ENCODE measurements at regions not wholly inside any gene's neighbourhood (a gene's known extent, or its start where the extent isn't known, plus 50 kb on each side); places are given as distances from the start of the nearest gene placed in this dataset.

DNA sequence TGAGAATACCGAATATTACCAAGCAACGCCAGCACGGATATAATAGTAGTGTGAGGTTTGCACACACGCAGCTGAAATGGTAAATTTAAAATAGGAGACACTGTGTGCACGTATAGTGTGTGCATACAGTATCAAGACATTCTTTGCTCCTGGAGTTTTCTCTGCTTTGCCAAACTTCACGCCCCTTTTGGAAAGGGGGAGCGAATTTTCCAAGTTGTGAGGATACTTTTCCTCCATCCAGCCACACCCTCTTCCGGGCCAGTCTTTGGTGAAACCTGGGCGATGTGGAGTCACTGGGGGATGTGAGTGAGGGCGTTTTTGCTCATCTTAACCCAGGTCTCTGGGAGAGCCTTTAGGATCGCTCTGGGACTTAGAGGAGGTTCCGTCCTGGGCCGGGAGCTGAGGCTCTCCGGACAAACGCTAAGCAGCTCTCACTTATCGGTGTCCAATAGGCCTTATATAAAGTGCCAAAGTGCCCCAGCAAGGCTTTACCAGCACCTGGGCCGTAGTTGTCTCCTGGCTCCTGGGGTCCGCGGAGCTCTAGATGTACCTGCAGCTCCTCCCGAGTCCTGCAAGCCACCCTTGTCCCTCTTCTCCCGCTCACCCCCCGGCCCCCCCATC lies 160.0 kb upstream of the MKI67 start:
- Histone ChIP-seq H3K27ac (ENCODE audit: low read depth, low read length) (no peak overlapping the region), H3K36me3 (ENCODE audit: insufficient read depth, low read length) (no peaks in the 10 kb centered on the region), H3K4me1 (ENCODE audit: insufficient read depth, low read length) (no peaks in the 10 kb centered on the region), H3K27me3 (ENCODE audit: insufficient read depth, low read length) (peaks cover 51% of the 10 kb centered on the region), H3K4me3 (ENCODE audit: low read length) (peak overlapping the region; percentile 48), H3K9ac (ENCODE audit: low read depth, low read length) (no peak overlapping the region), H3K9me3 (ENCODE audit: insufficient read depth, low read depth, low read length) (peaks cover 9% of the 10 kb centered on the region)
- 40% methylated on average over 20 of the region's 22 CpGs for WGBS

DNA sequence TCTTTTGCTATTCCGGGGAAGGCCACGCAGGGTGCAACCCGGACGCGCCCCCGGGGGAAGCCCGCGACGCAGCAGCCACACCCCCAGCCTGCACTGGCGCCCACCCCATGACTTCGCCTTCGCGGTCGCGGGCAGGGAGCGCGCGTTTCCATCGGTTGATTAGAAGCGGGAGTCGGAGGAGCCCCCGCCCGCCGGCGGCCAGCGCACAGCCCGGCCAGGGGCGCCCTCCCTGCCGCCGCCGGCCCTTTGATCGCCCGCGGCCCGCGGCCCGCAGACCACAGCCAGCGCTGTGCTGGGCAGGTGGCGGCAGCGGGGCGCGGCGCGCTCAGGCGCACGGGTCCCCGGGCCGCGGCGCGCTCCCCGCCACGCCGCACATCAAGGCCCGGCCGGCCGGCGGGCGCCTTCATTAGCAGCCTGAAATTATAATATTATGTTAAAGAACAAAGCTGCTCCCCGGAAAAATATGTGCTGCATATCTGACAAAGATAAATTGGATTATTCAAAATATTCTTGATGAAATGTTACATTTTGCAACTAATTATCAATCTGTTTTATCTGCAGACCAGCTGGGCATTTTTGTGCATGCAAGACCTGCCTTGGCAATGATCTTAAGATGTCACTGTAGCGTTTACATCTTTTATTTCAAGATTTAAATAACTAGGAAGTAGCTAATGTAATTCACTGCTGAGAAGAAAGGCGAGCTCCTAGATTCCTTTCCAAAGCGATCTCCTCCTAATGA lies 160.7 kb upstream of the MKI67 start:
- Histone ChIP-seq H3K36me3 (ENCODE audit: insufficient read depth, low read length) (no peaks in the 10 kb centered on the region), H3K9ac (ENCODE audit: low read depth, low read length) (no peak overlapping the region), H3K4me1 (ENCODE audit: insufficient read depth, low read length) (no peaks in the 10 kb centered on the region), H3K27me3 (ENCODE audit: insufficient read depth, low read length) (peaks cover 51% of the 10 kb centered on the region), H3K4me3 (ENCODE audit: low read length) (peak overlapping the region; percentile 48), H3K9me3 (ENCODE audit: insufficient read depth, low read depth, low read length) (peaks cover 10% of the 10 kb centered on the region), H3K27ac (ENCODE audit: low read depth, low read length) (no peak overlapping the region)
- WGBS, result 4% methylated on average over 57 of the region's 63 CpGs

DNA sequence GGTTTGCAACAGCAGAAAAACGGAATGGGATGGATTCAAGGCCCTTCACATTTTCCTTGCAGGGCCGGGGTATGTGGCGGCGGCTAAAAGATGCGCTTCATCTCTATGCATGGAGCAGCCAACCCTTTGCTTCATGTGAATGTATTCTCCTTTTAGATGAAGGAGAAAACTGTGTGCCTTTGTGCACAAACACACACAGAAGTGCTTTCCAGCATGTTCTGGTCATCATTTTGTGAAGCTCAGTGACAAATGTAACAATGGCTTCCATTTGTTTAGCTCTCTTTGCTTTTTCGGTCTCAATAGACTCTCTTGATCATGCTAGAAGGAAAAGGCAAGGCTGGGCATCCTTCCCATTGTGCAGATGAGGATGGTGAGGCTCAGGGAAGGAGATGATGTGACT lies 161.7 kb upstream of the MKI67 start:
- Histone ChIP-seq H3K27me3 (ENCODE audit: insufficient read depth, low read length) (peaks cover 51% of the 10 kb centered on the region), H3K4me3 (ENCODE audit: low read length) (no peak overlapping the region)

DNA sequence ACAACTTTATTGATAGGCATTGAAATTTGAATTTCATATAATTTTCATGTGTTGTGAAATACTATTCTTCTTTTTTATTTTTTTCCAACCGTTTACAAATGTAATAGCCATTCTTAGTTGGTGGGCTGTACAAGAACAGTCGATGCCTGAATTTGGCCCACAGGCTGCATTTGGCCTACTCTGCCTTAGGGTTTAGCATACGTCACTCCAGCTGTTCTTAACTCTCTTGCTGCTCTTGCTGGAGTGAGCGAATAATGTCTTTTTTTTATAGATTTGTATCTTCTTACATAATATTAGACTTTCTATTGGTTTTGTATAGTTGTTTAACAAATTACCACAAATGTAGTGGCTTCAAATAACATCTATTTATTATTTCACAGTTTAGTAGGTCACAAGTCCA lies 163.4 kb upstream of the MKI67 start:
- no peak overlapping the region for H3K4me3 ChIP-seq (ENCODE audit: low read length)
- peaks cover 10% of the 10 kb centered on the region for H3K9me3 ChIP-seq (ENCODE audit: insufficient read depth, low read depth, low read length)
- H3K27me3 ChIP-seq (ENCODE audit: insufficient read depth, low read length), result peaks cover 43% of the 10 kb centered on the region
- 96% methylated on average over 2 of the region's 4 CpGs for WGBS
- H3K4me1 ChIP-seq (ENCODE audit: insufficient read depth, low read length), result no peaks in the 10 kb centered on the region
- no peaks in the 10 kb centered on the region for H3K36me3 ChIP-seq (ENCODE audit: insufficient read depth, low read length)
- H3K9ac ChIP-seq (ENCODE audit: low read depth, low read length), result no peak overlapping the region
- no peak overlapping the region for H3K27ac ChIP-seq (ENCODE audit: low read depth, low read length)

More for the DNA sequence above, 161.7 kb upstream of the MKI67 start:
- no peaks in the 10 kb centered on the region for H3K4me1 ChIP-seq (ENCODE audit: insufficient read depth, low read length)
- no peak overlapping the region for H3K9ac ChIP-seq (ENCODE audit: low read depth, low read length)
- WGBS, result 97% methylated on average over 6 of the region's 6 CpGs
- H3K27ac ChIP-seq (ENCODE audit: low read depth, low read length), result no peak overlapping the region
- H3K36me3 ChIP-seq (ENCODE audit: insufficient read depth, low read length), result no peaks in the 10 kb centered on the region
- peaks cover 10% of the 10 kb centered on the region for H3K9me3 ChIP-seq (ENCODE audit: insufficient read depth, low read depth, low read length)

DNA sequence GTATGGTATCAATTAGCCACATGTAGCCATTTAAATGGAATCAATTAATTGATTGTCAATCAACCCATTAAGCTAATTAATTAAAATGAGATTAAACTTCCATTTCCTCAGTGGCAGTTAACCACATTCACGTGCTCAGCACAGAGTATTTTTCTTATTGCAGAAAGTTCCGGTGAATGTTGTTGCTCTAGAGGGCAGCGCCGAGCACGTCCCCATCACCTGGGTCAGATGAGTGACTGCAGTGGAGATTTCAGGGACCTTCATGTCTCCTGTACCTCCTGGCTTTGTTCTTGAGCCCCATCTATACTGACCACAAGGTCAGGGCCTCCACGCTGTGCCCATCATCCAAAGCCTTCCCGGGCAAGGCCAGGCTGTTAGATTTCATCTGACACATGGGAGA lies 168.8 kb upstream of the MKI67 start:
- 78% methylated on average over 7 of the region's 7 CpGs for WGBS
- H3K27me3 ChIP-seq (ENCODE audit: insufficient read depth, low read length), result no peaks in the 10 kb centered on the region
- no peak overlapping the region for H3K27ac ChIP-seq (ENCODE audit: low read depth, low read length)
- no peaks in the 10 kb centered on the region for H3K36me3 ChIP-seq (ENCODE audit: insufficient read depth, low read length)
- H3K9me3 ChIP-seq (ENCODE audit: insufficient read depth, low read depth, low read length), result peaks cover 10% of the 10 kb centered on the region
- H3K4me1 ChIP-seq (ENCODE audit: insufficient read depth, low read length), result no peaks in the 10 kb centered on the region
- H3K4me3 ChIP-seq (ENCODE audit: low read length), result no peak overlapping the region
- H3K9ac ChIP-seq (ENCODE audit: low read depth, low read length), result no peak overlapping the region

DNA sequence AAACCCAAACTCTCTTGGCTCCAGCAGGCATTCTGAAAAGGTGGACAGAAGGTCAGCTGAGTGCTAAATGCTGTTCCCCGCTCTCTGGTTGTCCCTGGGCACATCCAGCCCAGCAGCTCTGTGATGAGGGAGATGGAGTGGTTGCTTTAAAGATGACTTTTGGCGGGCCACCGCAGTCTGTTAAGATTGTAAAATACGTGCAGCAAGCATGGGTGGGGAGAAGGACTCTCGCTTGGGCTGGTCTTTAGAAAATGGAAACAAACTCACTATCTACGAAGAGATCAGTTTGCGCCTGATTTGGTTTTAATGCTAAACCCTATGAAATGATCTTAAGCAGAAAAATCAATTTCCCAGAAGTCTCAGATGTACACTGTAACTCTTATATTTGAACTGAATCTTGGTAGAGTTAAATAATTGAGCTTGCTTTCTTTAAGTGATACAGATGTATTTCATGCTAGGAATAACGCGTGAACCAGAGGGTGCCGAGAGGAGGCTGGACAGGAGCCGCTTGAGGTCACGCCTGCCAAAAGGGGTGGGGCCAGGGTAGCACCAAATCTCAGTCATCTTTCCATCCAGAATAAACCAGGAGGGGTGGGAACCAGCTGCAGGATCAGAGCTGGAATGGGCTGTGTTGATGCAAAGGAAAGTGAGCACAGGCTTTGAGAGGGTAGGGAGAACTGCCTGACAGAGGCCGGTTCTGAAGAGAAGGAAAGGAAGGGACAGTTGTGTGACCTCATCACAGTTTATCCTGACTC lies 170.2 kb upstream of the MKI67 start:
- WGBS, result 93% methylated on average over 13 of the region's 13 CpGs
- Histone ChIP-seq H3K27me3 (ENCODE audit: insufficient read depth, low read length) (no peaks in the 10 kb centered on the region), H3K4me1 (ENCODE audit: insufficient read depth, low read length) (no peaks in the 10 kb centered on the region), H3K9me3 (ENCODE audit: insufficient read depth, low read depth, low read length) (peaks cover 8% of the 10 kb centered on the region; the same call in 1 of the 2 replicates), H3K27ac (ENCODE audit: low read depth, low read length) (no peak overlapping the region), H3K9ac (ENCODE audit: low read depth, low read length) (no peak overlapping the region), H3K36me3 (ENCODE audit: insufficient read depth, low read length) (no peaks in the 10 kb centered on the region), H3K4me3 (ENCODE audit: low read length) (no peak overlapping the region)

DNA sequence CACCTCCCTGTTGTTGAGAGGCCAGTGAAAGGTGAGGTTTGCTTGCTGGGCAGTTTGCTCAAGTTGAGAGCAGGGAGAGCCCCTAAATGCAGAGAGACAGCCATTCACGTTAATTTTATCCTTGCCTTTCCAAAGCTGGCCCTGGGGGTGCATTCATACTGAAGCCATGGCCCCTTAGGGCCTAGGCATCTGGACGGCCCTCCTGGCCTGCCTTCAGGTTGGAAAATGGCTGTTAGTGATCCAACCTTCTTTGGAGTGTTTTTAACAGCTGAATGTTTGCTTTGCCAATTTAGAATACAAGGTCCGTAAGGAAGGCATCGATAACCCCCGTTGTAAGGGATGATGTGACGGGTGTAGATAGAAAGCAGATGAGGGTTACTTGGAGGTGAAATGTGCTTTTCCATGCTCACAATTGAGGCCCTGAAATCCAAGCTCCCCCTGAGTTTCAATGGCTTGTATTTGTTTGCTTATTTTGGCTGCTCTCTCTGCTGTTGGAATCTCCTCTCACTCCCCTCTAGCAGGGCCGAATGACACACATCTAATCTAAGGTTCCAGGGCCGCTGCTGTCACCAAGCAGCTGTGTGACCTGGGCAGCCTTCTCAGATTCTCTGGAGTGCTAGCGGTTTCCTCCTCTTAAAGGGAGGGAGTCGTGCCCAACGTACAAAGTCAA lies 171.6 kb upstream of the MKI67 start:
- Histone ChIP-seq H3K36me3 (ENCODE audit: insufficient read depth, low read length) (no peaks in the 10 kb centered on the region), H3K9me3 (ENCODE audit: insufficient read depth, low read depth, low read length) (peaks cover 18% of the 10 kb centered on the region; the same call in 1 of the 2 replicates), H3K27ac (ENCODE audit: low read depth, low read length) (no peak overlapping the region), H3K4me1 (ENCODE audit: insufficient read depth, low read length) (no peaks in the 10 kb centered on the region), H3K27me3 (ENCODE audit: insufficient read depth, low read length) (no peaks in the 10 kb centered on the region), H3K4me3 (ENCODE audit: low read length) (no peak overlapping the region), H3K9ac (ENCODE audit: low read depth, low read length) (no peak overlapping the region)
- WGBS, result 89% methylated on average over 11 of the region's 11 CpGs

DNA sequence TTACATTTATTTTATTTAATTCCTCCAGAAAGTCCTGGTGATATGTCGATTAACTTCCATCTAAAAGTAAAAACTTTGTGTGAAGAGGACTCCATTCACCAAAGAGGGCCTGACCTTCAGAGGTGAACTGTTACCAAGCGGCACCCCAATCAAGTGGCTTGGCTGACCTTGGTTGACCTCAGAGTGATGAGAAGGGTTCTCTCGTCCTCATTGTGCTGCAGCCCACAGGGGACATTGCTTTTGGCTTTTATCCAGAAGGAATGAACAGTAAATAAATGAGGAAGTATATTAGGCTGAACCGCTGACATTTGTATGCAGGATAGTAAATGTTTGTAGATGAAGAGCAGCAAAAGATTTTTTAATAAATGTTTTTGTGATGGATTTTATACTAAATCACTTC lies 172.4 kb upstream of the MKI67 start:
- H3K27me3 ChIP-seq (ENCODE audit: insufficient read depth, low read length), result no peaks in the 10 kb centered on the region
- WGBS, result 96% methylated on average over 4 of the region's 4 CpGs

DNA sequence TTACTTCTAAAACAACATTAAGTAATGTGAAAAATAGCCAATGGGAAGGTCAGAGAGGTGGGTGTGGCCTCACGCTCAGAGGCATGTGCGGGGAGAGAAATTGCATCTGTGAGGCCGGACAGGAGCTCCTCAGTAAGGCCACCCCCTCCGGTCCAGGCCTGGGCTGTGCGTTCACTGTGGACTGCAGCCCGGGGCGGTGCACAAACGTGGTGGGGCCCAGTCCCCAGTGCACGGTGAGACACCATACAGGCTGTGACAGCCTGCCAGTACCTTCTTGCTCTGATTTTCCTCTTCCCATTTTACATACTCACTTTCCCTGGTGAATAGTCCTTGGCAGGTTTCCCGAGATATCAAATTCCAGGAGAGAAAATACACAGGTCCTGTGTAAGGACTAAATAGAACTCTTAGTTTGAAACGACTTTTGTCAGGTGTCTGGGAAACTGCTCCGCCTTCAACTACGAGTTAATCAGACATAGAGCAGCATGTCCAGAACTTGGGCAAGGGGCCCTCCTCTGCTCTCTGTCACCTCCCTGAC lies 174.1 kb upstream of the MKI67 start:
- H3K9me3 ChIP-seq (ENCODE audit: insufficient read depth, low read depth, low read length), result peaks cover 18% of the 10 kb centered on the region; the same call in 1 of the 2 replicates
- H3K36me3 ChIP-seq (ENCODE audit: insufficient read depth, low read length), result no peaks in the 10 kb centered on the region
- no peaks in the 10 kb centered on the region for H3K27me3 ChIP-seq (ENCODE audit: insufficient read depth, low read length)
- H3K4me3 ChIP-seq (ENCODE audit: low read length), result no peak overlapping the region
- no peak overlapping the region for H3K27ac ChIP-seq (ENCODE audit: low read depth, low read length)
- H3K9ac ChIP-seq (ENCODE audit: low read depth, low read length), result no peak overlapping the region
- no peaks in the 10 kb centered on the region for H3K4me1 ChIP-seq (ENCODE audit: insufficient read depth, low read length)
- WGBS, result 90% methylated on average over 13 of the region's 13 CpGs

More for the DNA sequence above, 172.4 kb upstream of the MKI67 start:
- Histone ChIP-seq H3K9ac (ENCODE audit: low read depth, low read length) (no peak overlapping the region), H3K9me3 (ENCODE audit: insufficient read depth, low read depth, low read length) (peaks cover 18% of the 10 kb centered on the region; the same call in 1 of the 2 replicates), H3K36me3 (ENCODE audit: insufficient read depth, low read length) (no peaks in the 10 kb centered on the region), H3K27ac (ENCODE audit: low read depth, low read length) (no peak overlapping the region), H3K4me3 (ENCODE audit: low read length) (no peak overlapping the region), H3K4me1 (ENCODE audit: insufficient read depth, low read length) (no peaks in the 10 kb centered on the region)

DNA sequence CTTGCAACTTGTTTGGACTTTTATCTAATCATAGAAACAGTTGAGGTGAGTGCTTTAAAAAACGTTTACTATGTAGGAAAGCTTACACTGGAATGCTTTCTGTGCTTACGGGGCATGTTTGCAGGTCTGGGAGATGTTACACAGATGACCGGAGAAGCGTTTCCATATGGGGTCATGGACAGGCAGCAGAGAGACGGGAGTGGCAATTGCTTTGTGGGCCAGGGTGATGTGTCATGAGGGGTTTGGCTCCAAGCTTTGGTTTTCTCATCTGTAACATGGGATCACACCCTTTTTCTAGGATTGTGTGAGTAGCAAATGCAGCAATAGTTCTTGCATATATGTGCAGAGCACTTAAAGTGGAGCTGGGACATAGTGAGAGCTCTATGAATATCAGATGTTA lies 174.8 kb upstream of the MKI67 start:
- Histone ChIP-seq H3K4me1 (ENCODE audit: insufficient read depth, low read length) (no peaks in the 10 kb centered on the region), H3K9me3 (ENCODE audit: insufficient read depth, low read depth, low read length) (peaks cover 18% of the 10 kb centered on the region; the same call in 1 of the 2 replicates), H3K4me3 (ENCODE audit: low read length) (no peak overlapping the region), H3K9ac (ENCODE audit: low read depth, low read length) (no peak overlapping the region), H3K27ac (ENCODE audit: low read depth, low read length) (no peak overlapping the region), H3K27me3 (ENCODE audit: insufficient read depth, low read length) (no peaks in the 10 kb centered on the region), H3K36me3 (ENCODE audit: insufficient read depth, low read length) (no peaks in the 10 kb centered on the region)
- 91% methylated on average over 5 of the region's 5 CpGs for WGBS
